Chondrocyte (in vitro differentiated cells): ENCODE measurements at regions not wholly inside any gene's neighbourhood (a gene's known extent, or its start where the extent isn't known, plus 50 kb on each side); places are given as distances from the start of the nearest gene placed in this dataset.
A peak's percentile ranks its signal among the peaks of the same experiment; 100 is the strongest.

Experiments
- DNase-seq: peaks from one replicate; pipeline ENCODE4 v3.0.0; 2021; ENCODE audit warnings: mixed read lengths, low spot score
- H3K27ac Mint-ChIP-seq: one replicate; pipeline ENCODE4 v1.8.0; 2021; ENCODE audit warnings: mild to moderate bottlenecking, moderate library complexity, mixed read lengths; ENCODE audit not compliant: unreplicated experiment
- H3K27me3 Mint-ChIP-seq: 2 replicates; pipeline ENCODE4 v1.8.0; 2021; ENCODE audit warnings: low read depth, mixed read lengths
- H3K36me3 Mint-ChIP-seq: 2 replicates; pipeline ENCODE4 v1.8.0; 2021; ENCODE audit warnings: low read depth, mixed read lengths
- H3K4me1 Mint-ChIP-seq: 2 replicates; pipeline ENCODE4 v1.8.0; 2021; ENCODE audit warnings: low read depth, mild to moderate bottlenecking, mixed read lengths
- H3K4me3 Mint-ChIP-seq: one replicate; pipeline ENCODE4 v1.8.0; 2021; ENCODE audit warnings: mild to moderate bottlenecking, moderate library complexity, mixed read lengths; ENCODE audit not compliant: unreplicated experiment
- H3K9me3 Mint-ChIP-seq: 2 replicates; pipeline ENCODE4 v1.8.0; 2021; ENCODE audit warnings: low read depth, mixed read lengths
- CTCF ChIP-seq: fragments of 200-600 bp; sonication (generic); IDR thresholded peaks from 2 replicates; pipeline ENCODE4 v1.5.0; 2021; ENCODE audit warnings: antibody characterized with exemption, mild to moderate bottlenecking, moderate library complexity

- H3K4me1 Mint-ChIP-seq, result peaks cover 20% of the 10 kb centered on the region
- H3K27ac Mint-ChIP-seq, result no peak overlapping the region
- H3K36me3 Mint-ChIP-seq, result no peaks in the 10 kb centered on the region
- H3K9me3 Mint-ChIP-seq, result peaks cover 21% of the 10 kb centered on the region
- TF ChIP-seq CTCF, result no peak
- H3K27me3 Mint-ChIP-seq, result no peaks in the 10 kb centered on the region
- H3K4me3 Mint-ChIP-seq, result no peak overlapping the region
- DNase-seq, result no peak
These were observed 703.6 kb downstream of the SLITRK6 start for GRCh38 chr13:85095418-85096272.

GRCh38 chr13:85093808-85094207 is 705.4 kb downstream of the SLITRK6 start:
- TF ChIP-seq CTCF, result no peak
- H3K4me3 Mint-ChIP-seq, result no peak overlapping the region
- H3K4me1 Mint-ChIP-seq, result peaks cover 20% of the 10 kb centered on the region
- no peaks in the 10 kb centered on the region for H3K36me3 Mint-ChIP-seq
- no peak for DNase-seq
- H3K9me3 Mint-ChIP-seq, result peaks cover 12% of the 10 kb centered on the region
- no peaks in the 10 kb centered on the region for H3K27me3 Mint-ChIP-seq
- H3K27ac Mint-ChIP-seq, result peak overlapping the region; percentile 50

- no peak overlapping the region for H3K4me3 Mint-ChIP-seq
- no peaks in the 10 kb centered on the region for H3K9me3 Mint-ChIP-seq
- no peak for DNase-seq
- TF ChIP-seq CTCF, result no peak
- peaks cover 20% of the 10 kb centered on the region for H3K4me1 Mint-ChIP-seq
- H3K36me3 Mint-ChIP-seq, result no peaks in the 10 kb centered on the region
- H3K27ac Mint-ChIP-seq, result no peak overlapping the region
- H3K27me3 Mint-ChIP-seq, result no peaks in the 10 kb centered on the region
These were observed 707.5 kb downstream of the SLITRK6 start for GRCh38 chr13:85091631-85092234.

- Mint-ChIP-seq H3K4me1 (peaks cover 8% of the 10 kb centered on the region), H3K9me3 (no peaks in the 10 kb centered on the region), H3K4me3 (no peak overlapping the region), H3K27me3 (no peaks in the 10 kb centered on the region), H3K27ac (no peak overlapping the region), H3K36me3 (no peaks in the 10 kb centered on the region)
- DNase-seq, result no peak
- no peak for TF ChIP-seq CTCF
These were observed 710.0 kb downstream of the SLITRK6 start for GRCh38 chr13:85089186-85089585.

- no peak for TF ChIP-seq CTCF
- Mint-ChIP-seq H3K27ac (no peak overlapping the region), H3K36me3 (no peaks in the 10 kb centered on the region), H3K4me1 (peaks cover 5% of the 10 kb centered on the region), H3K4me3 (no peak overlapping the region), H3K9me3 (no peaks in the 10 kb centered on the region), H3K27me3 (peaks cover 2% of the 10 kb centered on the region)
- DNase-seq, result no peak
These were observed 718.5 kb downstream of the SLITRK6 start for GRCh38 chr13:85080691-85081090.
